ENCODE measurements at regions not wholly inside any gene's neighbourhood (a gene's known extent, or its start where the extent isn't known, plus 50 kb on each side); places are given as distances from the start of the nearest gene placed in this dataset.

GRCh38 chr16:73313950-73314349 is 266.0 kb upstream of the ZFHX3 start:
- TF ChIP-seq CTCF (IDR thresholded peaks at IDR 0.05 in 8 of 11, conservative IDR thresholded peaks at IDR 0.05 in 3 of 11) (no peak), POLR2A (IDR thresholded peaks at IDR 0.05) (no peak)

Measured in spleen (tissue), 7 donors.